ENCODE measurements at regions not wholly inside any gene's neighbourhood (a gene's known extent, or its start where the extent isn't known, plus 50 kb on each side); places are given as distances from the start of the nearest gene placed in this dataset.

GRCh38 chr4:113811359-113811758 lies 49.8 kb upstream of the CAMK2D start:
- ATAC-seq (no peak), DNase-seq (no peak)
- intact Hi-C loops (cut with DNase I), result no loop called here

All from left cardiac atrium (tissue), 4 donors.